ENCODE measurements at regions not wholly inside any gene's neighbourhood (a gene's known extent, or its start where the extent isn't known, plus 50 kb on each side); places are given as distances from the start of the nearest gene placed in this dataset.
A peak's percentile ranks its signal among the peaks of the same experiment; 100 is the strongest.

DNA sequence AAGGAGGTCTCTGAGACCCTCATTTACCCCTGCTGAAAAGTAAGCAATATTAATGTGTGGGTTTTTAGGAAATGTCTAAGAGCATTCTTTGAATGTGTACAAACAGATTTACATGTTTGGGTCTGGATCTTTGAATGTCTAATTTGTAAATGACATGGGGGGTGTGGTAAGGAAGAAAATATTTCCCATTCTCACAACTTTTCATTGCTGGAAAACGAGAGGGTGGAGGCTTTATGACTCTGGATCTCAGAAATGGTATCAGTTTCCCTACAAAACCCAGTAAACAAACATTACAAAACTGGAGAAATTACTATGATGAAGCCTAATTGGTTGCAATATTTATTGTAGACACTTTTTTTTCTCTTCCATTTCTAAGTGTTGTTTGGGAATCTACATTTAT, 98.1 kb upstream of the FOXB1 start:
- no peak overlapping the region for H3K4me3 ChIP-seq
- WGBS, 2 donors = 57 to 73% methylated on average over 1 of the region's 1 CpG
- H3K9ac ChIP-seq (ENCODE audit: insufficient read depth in 1 of 2, low read length in 2 of 2) = no peak overlapping the region
- H3K4me1 ChIP-seq (ENCODE audit: control insufficient read depth in 5 of 5, insufficient read depth in 5 of 5, low read length in 5 of 5) = no peaks in the 10 kb centered on the region
- no peak overlapping the region for H3K27ac ChIP-seq (ENCODE audit: low read depth in 1 of 2, low read length in 1 of 2)
- peaks cover 3 to 18% (median 7%) of the 10 kb centered on the region in 3 donors for H3K27me3 ChIP-seq (ENCODE audit: control insufficient read depth in 3 of 3, insufficient read depth in 3 of 3, low read length in 2 of 3)
- no peaks in the 10 kb centered on the region for H3K36me3 ChIP-seq (ENCODE audit: control insufficient read depth in 4 of 4, insufficient read depth in 4 of 4, low read length in 4 of 4)
- ATAC-seq (ENCODE audit: insufficient read depth, low FRiP score) (no peak), DNase-seq (no peak)
- TF ChIP-seq, protein P1, sequence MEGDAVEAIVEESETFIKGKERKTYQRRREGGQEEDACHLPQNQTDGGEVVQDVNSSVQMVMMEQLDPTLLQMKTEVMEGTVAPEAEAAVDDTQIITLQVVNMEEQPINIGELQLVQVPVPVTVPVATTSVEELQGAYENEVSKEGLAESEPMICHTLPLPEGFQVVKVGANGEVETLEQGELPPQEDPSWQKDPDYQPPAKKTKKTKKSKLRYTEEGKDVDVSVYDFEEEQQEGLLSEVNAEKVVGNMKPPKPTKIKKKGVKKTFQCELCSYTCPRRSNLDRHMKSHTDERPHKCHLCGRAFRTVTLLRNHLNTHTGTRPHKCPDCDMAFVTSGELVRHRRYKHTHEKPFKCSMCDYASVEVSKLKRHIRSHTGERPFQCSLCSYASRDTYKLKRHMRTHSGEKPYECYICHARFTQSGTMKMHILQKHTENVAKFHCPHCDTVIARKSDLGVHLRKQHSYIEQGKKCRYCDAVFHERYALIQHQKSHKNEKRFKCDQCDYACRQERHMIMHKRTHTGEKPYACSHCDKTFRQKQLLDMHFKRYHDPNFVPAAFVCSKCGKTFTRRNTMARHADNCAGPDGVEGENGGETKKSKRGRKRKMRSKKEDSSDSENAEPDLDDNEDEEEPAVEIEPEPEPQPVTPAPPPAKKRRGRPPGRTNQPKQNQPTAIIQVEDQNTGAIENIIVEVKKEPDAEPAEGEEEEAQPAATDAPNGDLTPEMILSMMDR (IDR thresholded peaks at IDR 0.05; ENCODE audit: control extremely low read depth, extremely low read depth) = no peak
- no peaks in the 10 kb centered on the region for H3K9me3 ChIP-seq (ENCODE audit: control insufficient read depth in 4 of 4, insufficient read depth in 3 of 4, low read length in 3 of 4)

DNA sequence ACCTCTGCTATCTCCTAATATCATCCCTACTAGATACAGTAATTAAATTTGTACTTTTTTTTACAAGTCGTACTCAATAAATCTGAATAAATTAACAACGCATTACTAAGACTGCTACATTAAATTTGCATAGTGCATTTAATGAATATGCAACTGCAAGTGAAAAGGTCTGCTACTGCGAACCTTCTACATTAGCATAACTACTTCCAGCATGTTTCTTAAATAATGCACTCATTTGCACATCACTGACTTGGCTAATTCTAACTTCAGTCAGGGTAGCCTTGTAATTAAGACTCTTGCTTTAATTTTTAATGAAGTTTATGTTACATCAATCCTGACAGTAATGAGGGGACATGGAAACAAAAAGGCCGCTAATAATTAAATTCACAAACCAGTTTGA, 98.9 kb upstream of the FOXB1 start:
- no peak overlapping the region for H3K9ac ChIP-seq (ENCODE audit: insufficient read depth in 1 of 2, low read length in 2 of 2)
- H3K27me3 ChIP-seq (ENCODE audit: control insufficient read depth in 3 of 3, insufficient read depth in 3 of 3, low read length in 2 of 3) = peaks cover 3 to 18% (median 7%) of the 10 kb centered on the region in 3 donors
- ATAC-seq (ENCODE audit: insufficient read depth, low FRiP score) (no peak), DNase-seq (no peak)
- TF ChIP-seq, protein P1 (IDR thresholded peaks at IDR 0.05; ENCODE audit: control extremely low read depth, extremely low read depth) = no peak
- no peak overlapping the region for H3K27ac ChIP-seq (ENCODE audit: low read depth in 1 of 2, low read length in 1 of 2)
- H3K4me3 ChIP-seq = no peak overlapping the region
- no peaks in the 10 kb centered on the region for H3K4me1 ChIP-seq (ENCODE audit: control insufficient read depth in 5 of 5, insufficient read depth in 5 of 5, low read length in 5 of 5)
- H3K36me3 ChIP-seq (ENCODE audit: control insufficient read depth in 4 of 4, insufficient read depth in 4 of 4, low read length in 4 of 4) = no peaks in the 10 kb centered on the region
- H3K9me3 ChIP-seq (ENCODE audit: control insufficient read depth in 4 of 4, insufficient read depth in 3 of 4, low read length in 3 of 4) = no peaks in the 10 kb centered on the region
- WGBS, 2 donors = 48 to 57% methylated on average over 4 of the region's 4 CpGs

DNA sequence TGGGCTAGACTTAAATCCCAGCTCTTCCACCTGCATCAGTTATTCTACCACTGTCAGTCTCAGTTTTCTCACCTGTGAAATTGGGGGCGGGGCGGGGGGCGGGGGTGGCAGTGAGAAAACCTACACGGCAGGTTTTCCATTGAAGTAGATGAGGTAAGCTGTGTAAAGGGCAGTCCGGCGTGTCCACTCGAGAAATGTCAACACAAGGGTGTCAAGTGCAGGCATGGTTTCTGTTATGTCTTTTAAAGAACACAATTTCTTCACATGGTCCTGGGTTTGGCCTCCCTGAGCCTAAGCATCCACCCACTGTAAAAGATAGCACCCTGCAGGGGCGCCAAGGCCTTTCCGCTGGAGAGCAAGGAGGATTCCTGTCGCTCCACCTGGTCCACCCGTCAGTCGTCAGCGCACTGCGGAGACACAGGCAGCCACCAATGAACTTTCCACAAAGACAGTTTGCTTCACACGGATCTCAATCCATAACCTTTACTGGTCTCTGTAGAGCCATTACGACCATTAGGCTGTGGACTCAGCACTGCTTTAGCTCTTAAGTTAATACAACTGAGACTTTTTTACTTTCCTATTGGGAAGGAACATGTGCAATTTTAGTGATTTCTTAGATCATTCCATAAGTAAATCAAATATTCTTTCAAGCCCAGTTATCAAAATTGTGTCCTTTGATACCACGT, 99.5 kb upstream of the FOXB1 start:
- H3K4me3 ChIP-seq = no peak overlapping the region
- no peak overlapping the region for H3K27ac ChIP-seq (ENCODE audit: low read depth in 1 of 2, low read length in 1 of 2)
- no peak for ATAC-seq (ENCODE audit: insufficient read depth, low FRiP score)
- DNase-seq = peak in 2 of 3 donors; percentile 13 to 26
- no peaks in the 10 kb centered on the region for H3K4me1 ChIP-seq (ENCODE audit: control insufficient read depth in 5 of 5, insufficient read depth in 5 of 5, low read length in 5 of 5)
- TF ChIP-seq, protein P1 (IDR thresholded peaks at IDR 0.05; ENCODE audit: control extremely low read depth, extremely low read depth) = no peak
- no peaks in the 10 kb centered on the region for H3K36me3 ChIP-seq (ENCODE audit: control insufficient read depth in 4 of 4, insufficient read depth in 4 of 4, low read length in 4 of 4)
- peaks cover 3 to 18% (median 7%) of the 10 kb centered on the region in 3 donors for H3K27me3 ChIP-seq (ENCODE audit: control insufficient read depth in 3 of 3, insufficient read depth in 3 of 3, low read length in 2 of 3)
- 29 to 34% methylated on average over 17 of the region's 17 CpGs for WGBS, 2 donors
- no peak overlapping the region for H3K9ac ChIP-seq (ENCODE audit: insufficient read depth in 1 of 2, low read length in 2 of 2)
- H3K9me3 ChIP-seq (ENCODE audit: control insufficient read depth in 4 of 4, insufficient read depth in 3 of 4, low read length in 3 of 4) = no peaks in the 10 kb centered on the region

DNA sequence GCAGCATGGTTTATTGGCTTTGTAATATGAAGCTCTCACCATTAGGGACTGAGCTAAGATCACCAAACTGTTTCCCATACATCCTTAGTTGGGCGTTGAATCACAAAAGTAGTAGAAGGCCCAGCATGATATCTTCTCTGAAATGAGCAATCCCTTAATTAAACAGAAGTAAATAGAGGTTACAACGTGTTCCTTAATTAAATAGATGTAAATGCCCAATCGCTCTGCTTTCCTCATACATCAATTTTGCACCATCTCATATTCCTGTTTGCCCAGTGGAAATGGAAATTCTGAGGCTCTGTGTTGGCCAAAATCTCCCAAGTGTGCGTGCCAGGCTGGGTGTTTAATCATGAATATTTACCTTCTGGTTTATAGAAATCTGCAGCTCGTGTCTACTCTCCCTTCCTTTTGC, 107.4 kb upstream of the FOXB1 start:
- ATAC-seq (ENCODE audit: insufficient read depth, low FRiP score) (no peak), DNase-seq (no peak)
- Histone ChIP-seq H3K4me1 (ENCODE audit: control insufficient read depth in 5 of 5, insufficient read depth in 5 of 5, low read length in 5 of 5) (no peaks in the 10 kb centered on the region), H3K4me3 (no peak overlapping the region), H3K27me3 (ENCODE audit: control insufficient read depth in 3 of 3, insufficient read depth in 3 of 3, low read length in 2 of 3) (no peaks in the 10 kb centered on the region), H3K27ac (ENCODE audit: low read depth in 1 of 2, low read length in 1 of 2) (no peak overlapping the region), H3K9me3 (ENCODE audit: control insufficient read depth in 4 of 4, insufficient read depth in 3 of 4, low read length in 3 of 4) (no peaks in the 10 kb centered on the region), H3K36me3 (ENCODE audit: control insufficient read depth in 4 of 4, insufficient read depth in 4 of 4, low read length in 4 of 4) (no peaks in the 10 kb centered on the region), H3K9ac (ENCODE audit: insufficient read depth in 1 of 2, low read length in 2 of 2) (no peak overlapping the region)
- WGBS, 2 donors = 72 to 79% methylated on average over 5 of the region's 5 CpGs
- TF ChIP-seq, protein P1 (IDR thresholded peaks at IDR 0.05; ENCODE audit: control extremely low read depth, extremely low read depth) = no peak
